ENCODE measurements at regions not wholly inside any gene's neighbourhood (a gene's known extent, or its start where the extent isn't known, plus 50 kb on each side); places are given as distances from the start of the nearest gene placed in this dataset.

GRCh38 chr2:236656166-236656565, 86.5 kb downstream of the ACKR3 start:
- Histone ChIP-seq H2AFZ (ENCODE audit: low read length) (no peak overlapping the region), H3K27me3 (replicated peaks; ENCODE audit: insufficient read depth, low read length) (no peaks in the 10 kb centered on the region), H3K27ac (ENCODE audit: low read length) (no peak overlapping the region), H3K36me3 (replicated peaks; ENCODE audit: insufficient read depth, low read length) (no peaks in the 10 kb centered on the region), H3K9ac (ENCODE audit: low read length) (no peak overlapping the region), H3K79me2 (ENCODE audit: low read length) (no peaks in the 10 kb centered on the region), H4K20me1 (ENCODE audit: insufficient read depth, low read length) (no peaks in the 10 kb centered on the region), H3K4me2 (ENCODE audit: low read depth, low read length) (no peak overlapping the region), H3K9me2 (replicated peaks; ENCODE audit: insufficient read depth, low read length) (no peaks in the 10 kb centered on the region), H3K9me3 (replicated peaks; ENCODE audit: insufficient read depth, low read length) (no peaks in the 10 kb centered on the region), H3K4me3 (ENCODE audit: low read length) (no peak overlapping the region), H3K4me1 (ENCODE audit: low read length) (no peaks in the 10 kb centered on the region), H3F3A (ENCODE audit: insufficient read depth, low read length) (no peaks in the 10 kb centered on the region)
- DNase-seq = no peak
- TF ChIP-seq EZH2phosphoT487 (IDR thresholded peaks at IDR 0.05; ENCODE audit: low read length) (no peak), EZH2 (optimal IDR thresholded peaks at IDR 0.05; ENCODE audit: low read depth, low read length) (no peak)
- TF ChIP-seq, protein P1, sequence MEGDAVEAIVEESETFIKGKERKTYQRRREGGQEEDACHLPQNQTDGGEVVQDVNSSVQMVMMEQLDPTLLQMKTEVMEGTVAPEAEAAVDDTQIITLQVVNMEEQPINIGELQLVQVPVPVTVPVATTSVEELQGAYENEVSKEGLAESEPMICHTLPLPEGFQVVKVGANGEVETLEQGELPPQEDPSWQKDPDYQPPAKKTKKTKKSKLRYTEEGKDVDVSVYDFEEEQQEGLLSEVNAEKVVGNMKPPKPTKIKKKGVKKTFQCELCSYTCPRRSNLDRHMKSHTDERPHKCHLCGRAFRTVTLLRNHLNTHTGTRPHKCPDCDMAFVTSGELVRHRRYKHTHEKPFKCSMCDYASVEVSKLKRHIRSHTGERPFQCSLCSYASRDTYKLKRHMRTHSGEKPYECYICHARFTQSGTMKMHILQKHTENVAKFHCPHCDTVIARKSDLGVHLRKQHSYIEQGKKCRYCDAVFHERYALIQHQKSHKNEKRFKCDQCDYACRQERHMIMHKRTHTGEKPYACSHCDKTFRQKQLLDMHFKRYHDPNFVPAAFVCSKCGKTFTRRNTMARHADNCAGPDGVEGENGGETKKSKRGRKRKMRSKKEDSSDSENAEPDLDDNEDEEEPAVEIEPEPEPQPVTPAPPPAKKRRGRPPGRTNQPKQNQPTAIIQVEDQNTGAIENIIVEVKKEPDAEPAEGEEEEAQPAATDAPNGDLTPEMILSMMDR (IDR thresholded peaks at IDR 0.05; ENCODE audit: low read length) = no peak

- no peaks in the 10 kb centered on the region for H3K36me3 ChIP-seq (replicated peaks; ENCODE audit: insufficient read depth, low read length)
- no peaks in the 10 kb centered on the region for H3F3A ChIP-seq (ENCODE audit: insufficient read depth, low read length)
- H3K4me2 ChIP-seq (ENCODE audit: low read depth, low read length) = no peak overlapping the region
- H3K9ac ChIP-seq (ENCODE audit: low read length) = no peak overlapping the region
- no peaks in the 10 kb centered on the region for H3K79me2 ChIP-seq (ENCODE audit: low read length)
- TF ChIP-seq, protein P1 (IDR thresholded peaks at IDR 0.05; ENCODE audit: low read length) = no peak
- TF ChIP-seq EZH2 (optimal IDR thresholded peaks at IDR 0.05; ENCODE audit: low read depth, low read length) (no peak), EZH2phosphoT487 (IDR thresholded peaks at IDR 0.05; ENCODE audit: low read length) (no peak)
- no peak overlapping the region for H3K27ac ChIP-seq (ENCODE audit: low read length)
- no peaks in the 10 kb centered on the region for H3K9me3 ChIP-seq (replicated peaks; ENCODE audit: insufficient read depth, low read length)
- H3K4me3 ChIP-seq (ENCODE audit: low read length) = no peak overlapping the region
- H4K20me1 ChIP-seq (ENCODE audit: insufficient read depth, low read length) = no peaks in the 10 kb centered on the region
- DNase-seq = no peak
- H3K4me1 ChIP-seq (ENCODE audit: low read length) = no peaks in the 10 kb centered on the region
- H3K9me2 ChIP-seq (replicated peaks; ENCODE audit: insufficient read depth, low read length) = no peaks in the 10 kb centered on the region
- H2AFZ ChIP-seq (ENCODE audit: low read length) = no peak overlapping the region
- H3K27me3 ChIP-seq (replicated peaks; ENCODE audit: insufficient read depth, low read length) = no peaks in the 10 kb centered on the region
Observed at GRCh38 chr2:236656721-236657120, 87.1 kb downstream of the ACKR3 start.

DNA sequence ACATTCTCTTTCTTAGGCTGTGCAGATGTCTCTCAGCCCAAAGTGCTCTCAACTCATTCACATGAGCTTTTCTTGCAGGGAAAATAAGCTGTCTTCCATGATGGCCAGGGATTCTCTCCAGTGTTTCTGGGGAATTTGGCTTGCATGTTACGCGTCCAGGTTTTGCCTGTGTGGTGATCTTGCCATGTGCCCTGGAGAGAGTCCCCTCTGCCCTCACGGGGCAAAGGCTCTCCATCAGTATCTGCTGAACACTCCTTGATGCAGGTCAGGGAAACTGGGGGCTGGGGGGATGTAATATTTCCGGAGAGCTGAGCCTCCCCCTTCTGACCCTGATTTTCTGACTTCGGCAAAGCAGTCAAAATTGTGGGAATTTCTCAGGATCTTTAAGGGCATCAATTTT, 87.6 kb downstream of the ACKR3 start:
- no peaks in the 10 kb centered on the region for H3F3A ChIP-seq (ENCODE audit: insufficient read depth, low read length)
- H3K27ac ChIP-seq (ENCODE audit: low read length) = no peak overlapping the region
- H3K9ac ChIP-seq (ENCODE audit: low read length) = no peak overlapping the region
- no peaks in the 10 kb centered on the region for H3K9me3 ChIP-seq (replicated peaks; ENCODE audit: insufficient read depth, low read length)
- H3K4me1 ChIP-seq (ENCODE audit: low read length) = no peaks in the 10 kb centered on the region
- no peaks in the 10 kb centered on the region for H3K9me2 ChIP-seq (replicated peaks; ENCODE audit: insufficient read depth, low read length)
- no peaks in the 10 kb centered on the region for H3K27me3 ChIP-seq (replicated peaks; ENCODE audit: insufficient read depth, low read length)
- no peak overlapping the region for H3K4me2 ChIP-seq (ENCODE audit: low read depth, low read length)
- no peak overlapping the region for H2AFZ ChIP-seq (ENCODE audit: low read length)
- DNase-seq = no peak
- TF ChIP-seq EZH2phosphoT487 (IDR thresholded peaks at IDR 0.05; ENCODE audit: low read length) = no peak
- TF ChIP-seq, protein P1 (IDR thresholded peaks at IDR 0.05; ENCODE audit: low read length) = no peak
- no peak for TF ChIP-seq EZH2 (optimal IDR thresholded peaks at IDR 0.05; ENCODE audit: low read depth, low read length)
- H4K20me1 ChIP-seq (ENCODE audit: insufficient read depth, low read length) = no peaks in the 10 kb centered on the region
- H3K79me2 ChIP-seq (ENCODE audit: low read length) = no peaks in the 10 kb centered on the region
- no peak overlapping the region for H3K4me3 ChIP-seq (ENCODE audit: low read length)
- H3K36me3 ChIP-seq (replicated peaks; ENCODE audit: insufficient read depth, low read length) = no peaks in the 10 kb centered on the region
